CD4-positive, CD25-positive, alpha-beta regulatory T cell (primary cell): ENCODE measurements at regions not wholly inside any gene's neighbourhood (a gene's known extent, or its start where the extent isn't known, plus 50 kb on each side); places are given as distances from the start of the nearest gene placed in this dataset.

Source experiments
- ATAC-seq, 2 donors: fragments of 150-1000 bp; cut with Tn5 transposase; one replicate each; pipeline ENCODE4 v1.10.0; 2021; ENCODE audit warnings: low read depth in 2 of 2, moderate number of reproducible peaks in 2 of 2, moderate library complexity in 1 of 2
- DNase-seq, 3 donors: peaks; one replicate each; pipeline versions ENCODE4 v3.0.0 to v3.0.0-alpha.2; 2012 to 2022; ENCODE audit warnings: mixed read lengths in 1 of 3
- H3K27ac ChIP-seq: one replicate; pipeline ENCODE4 v1.7.0; 2013; ENCODE audit warnings: mild to moderate bottlenecking, low read length; ENCODE audit not compliant: insufficient read depth, poor library complexity, severe bottlenecking
- H3K27me3 ChIP-seq: one replicate; pipeline ENCODE4 v1.7.0; 2013; ENCODE audit warnings: low read length; ENCODE audit not compliant: control insufficient read depth, insufficient read depth
- H3K36me3 ChIP-seq: one replicate; pipeline ENCODE4 v1.7.0; 2013; ENCODE audit warnings: mild to moderate bottlenecking, low read length, moderate library complexity; ENCODE audit not compliant: control insufficient read depth, insufficient read depth
- H3K4me1 ChIP-seq: 2 replicates; pipeline ENCODE4 v1.7.0; 2013; ENCODE audit warnings: mild to moderate bottlenecking, low read length; ENCODE audit not compliant: insufficient read depth, control insufficient read depth, poor library complexity, severe bottlenecking
- H3K4me3 ChIP-seq: one replicate; pipeline ENCODE4 v1.7.0; 2013; ENCODE audit warnings: low read depth, mild to moderate bottlenecking, low read length, moderate library complexity
- H3K9me3 ChIP-seq, 2 experiments: 1 replicate in 1 of 2; 2 replicates in 1 of 2; pipeline ENCODE4 v1.7.0; 2013; ENCODE audit warnings: low read length in 2 of 2, mild to moderate bottlenecking in 1 of 2, moderate library complexity in 1 of 2; ENCODE audit not compliant: control insufficient read depth in 2 of 2
- H3K27ac Mint-ChIP-seq, 3 donors: one replicate each; pipeline ENCODE4 v1.8.0; 2020 to 2022; ENCODE audit warnings: mild to moderate bottlenecking in 3 of 3, mixed read lengths in 3 of 3, moderate library complexity in 2 of 3
- H3K27me3 Mint-ChIP-seq: one replicate; pipeline ENCODE4 v1.8.0; 2022; ENCODE audit warnings: mild to moderate bottlenecking, mixed read lengths
- H3K36me3 Mint-ChIP-seq: one replicate; pipeline ENCODE4 v1.8.0; 2020; ENCODE audit warnings: mixed read lengths
- H3K4me1 Mint-ChIP-seq, 4 donors: one replicate each; pipeline ENCODE4 v1.8.0; 2020 to 2022; ENCODE audit warnings: mixed read lengths in 4 of 4, mild to moderate bottlenecking in 1 of 4
- H3K4me3 Mint-ChIP-seq, 4 donors: one replicate each; pipeline ENCODE4 v1.8.0; 2020 to 2022; ENCODE audit warnings: mild to moderate bottlenecking in 4 of 4, mixed read lengths in 4 of 4, moderate library complexity in 3 of 4
- H3K9me3 Mint-ChIP-seq, 7 donors: one replicate each; pipeline ENCODE4 v1.8.0; 2020 to 2022; ENCODE audit warnings: mixed read lengths in 7 of 7, mild to moderate bottlenecking in 3 of 7, moderate library complexity in 2 of 7

DNA sequence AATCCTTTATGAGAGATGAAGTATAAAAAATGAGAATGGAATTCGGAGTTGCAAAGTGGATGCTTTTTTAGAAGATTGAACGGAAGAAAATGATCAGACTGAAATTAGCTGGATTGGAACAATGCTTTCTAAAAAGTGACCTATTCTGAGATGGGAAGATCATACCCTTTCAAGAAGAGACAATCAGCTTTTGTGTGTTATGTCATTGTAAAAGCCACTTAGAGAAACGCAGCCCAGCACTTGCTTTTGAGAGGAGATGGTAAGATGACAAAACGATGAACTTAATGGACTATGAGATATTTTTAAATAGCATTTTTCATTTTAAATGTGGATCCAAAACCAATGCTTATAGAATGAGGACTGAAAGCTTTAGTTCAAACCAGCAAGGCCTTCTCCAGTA is 871.4 kb upstream of the KLHL29 start:
- Histone ChIP-seq H3K9me3 (peaks cover 0 to 4% of the 10 kb centered on the region in 2 experiments), H3K4me3 (no peak overlapping the region), H3K27me3 (no peaks in the 10 kb centered on the region), H3K36me3 (no peaks in the 10 kb centered on the region), H3K4me1 (no peaks in the 10 kb centered on the region), H3K27ac (no peak overlapping the region)
- peaks cover 0 to 8% (median 5%) of the 10 kb centered on the region in 7 donors for H3K9me3 Mint-ChIP-seq
- no peak overlapping the region for H3K27ac Mint-ChIP-seq
- ATAC-seq, result no peak
- H3K4me1 Mint-ChIP-seq, result no peaks in the 10 kb centered on the region
- DNase-seq, result no peak
- no peaks in the 10 kb centered on the region for H3K36me3 Mint-ChIP-seq
- no peaks in the 10 kb centered on the region for H3K27me3 Mint-ChIP-seq
- no peak overlapping the region for H3K4me3 Mint-ChIP-seq

GRCh38 chr2:22517141-22517540 is 867.8 kb upstream of the KLHL29 start:
- Mint-ChIP-seq H3K27me3 (no peaks in the 10 kb centered on the region), H3K4me3 (no peak overlapping the region), H3K36me3 (no peaks in the 10 kb centered on the region), H3K4me1 (no peaks in the 10 kb centered on the region), H3K27ac (no peak overlapping the region), H3K9me3 (peaks cover 0 to 11% (median 4%) of the 10 kb centered on the region in 7 donors)
- no peak for ATAC-seq
- no peak for DNase-seq
- no peaks in the 10 kb centered on the region for H3K36me3 ChIP-seq
- no peak overlapping the region for H3K4me3 ChIP-seq
- no peaks in the 10 kb centered on the region for H3K27me3 ChIP-seq
- H3K9me3 ChIP-seq, result no peaks in the 10 kb centered on the region
- H3K27ac ChIP-seq, result no peak overlapping the region
- H3K4me1 ChIP-seq, result no peaks in the 10 kb centered on the region

DNA sequence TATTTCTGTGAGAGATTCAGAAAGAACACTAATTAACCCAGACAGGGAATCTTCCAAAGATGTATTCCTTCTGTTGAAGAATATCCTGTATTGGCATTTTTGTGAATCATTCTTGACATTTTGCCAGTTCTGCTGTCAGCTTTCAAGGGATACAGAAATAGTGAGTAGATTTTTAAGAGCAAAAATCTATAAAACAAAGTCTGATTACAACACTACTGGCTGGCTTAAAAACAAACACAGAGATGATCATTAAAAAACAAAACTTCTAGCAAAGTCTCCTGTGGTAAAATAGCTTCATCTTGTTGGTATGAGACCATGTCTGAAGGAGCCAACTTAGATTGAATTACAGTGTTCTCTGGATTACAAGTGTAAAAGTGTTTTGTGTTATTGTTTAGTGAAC is 866.3 kb upstream of the KLHL29 start:
- no peaks in the 10 kb centered on the region for H3K27me3 Mint-ChIP-seq
- no peaks in the 10 kb centered on the region for H3K4me1 Mint-ChIP-seq
- H3K27ac ChIP-seq, result no peak overlapping the region
- H3K9me3 ChIP-seq, result no peaks in the 10 kb centered on the region
- peaks cover 0 to 4% (median 2%) of the 10 kb centered on the region in 7 donors for H3K9me3 Mint-ChIP-seq
- no peak overlapping the region for H3K4me3 ChIP-seq
- H3K27ac Mint-ChIP-seq, result no peak overlapping the region
- DNase-seq (no peak), ATAC-seq (no peak)
- no peaks in the 10 kb centered on the region for H3K27me3 ChIP-seq
- H3K36me3 ChIP-seq, result no peaks in the 10 kb centered on the region
- H3K4me1 ChIP-seq, result no peaks in the 10 kb centered on the region
- no peaks in the 10 kb centered on the region for H3K36me3 Mint-ChIP-seq
- H3K4me3 Mint-ChIP-seq, result no peak overlapping the region

GRCh38 chr2:22520369-22521288 is 864.4 kb upstream of the KLHL29 start:
- DNase-seq, result no peak
- H3K9me3 Mint-ChIP-seq, result peaks cover 0 to 4% (median 2%) of the 10 kb centered on the region in 7 donors
- H3K4me3 ChIP-seq, result no peak overlapping the region
- H3K4me1 ChIP-seq, result no peaks in the 10 kb centered on the region
- H3K27ac ChIP-seq, result no peak overlapping the region
- no peaks in the 10 kb centered on the region for H3K27me3 Mint-ChIP-seq
- no peak for ATAC-seq
- H3K4me3 Mint-ChIP-seq, result no peak overlapping the region
- no peak overlapping the region for H3K27ac Mint-ChIP-seq
- H3K9me3 ChIP-seq, result no peaks in the 10 kb centered on the region
- no peaks in the 10 kb centered on the region for H3K4me1 Mint-ChIP-seq
- no peaks in the 10 kb centered on the region for H3K27me3 ChIP-seq
- H3K36me3 ChIP-seq, result no peaks in the 10 kb centered on the region
- no peaks in the 10 kb centered on the region for H3K36me3 Mint-ChIP-seq

- Mint-ChIP-seq H3K27me3 (no peaks in the 10 kb centered on the region), H3K4me1 (no peaks in the 10 kb centered on the region), H3K9me3 (peaks cover 0 to 11% (median 4%) of the 10 kb centered on the region in 7 donors), H3K27ac (no peak overlapping the region), H3K4me3 (no peak overlapping the region), H3K36me3 (no peaks in the 10 kb centered on the region)
- no peak for DNase-seq
- H3K4me1 ChIP-seq, result no peaks in the 10 kb centered on the region
- no peak for ATAC-seq
- no peaks in the 10 kb centered on the region for H3K9me3 ChIP-seq
- H3K4me3 ChIP-seq, result no peak overlapping the region
- no peaks in the 10 kb centered on the region for H3K36me3 ChIP-seq
- no peak overlapping the region for H3K27ac ChIP-seq
- H3K27me3 ChIP-seq, result no peaks in the 10 kb centered on the region
Measured at GRCh38 chr2:22521620-22522019, 863.4 kb upstream of the KLHL29 start.

DNA sequence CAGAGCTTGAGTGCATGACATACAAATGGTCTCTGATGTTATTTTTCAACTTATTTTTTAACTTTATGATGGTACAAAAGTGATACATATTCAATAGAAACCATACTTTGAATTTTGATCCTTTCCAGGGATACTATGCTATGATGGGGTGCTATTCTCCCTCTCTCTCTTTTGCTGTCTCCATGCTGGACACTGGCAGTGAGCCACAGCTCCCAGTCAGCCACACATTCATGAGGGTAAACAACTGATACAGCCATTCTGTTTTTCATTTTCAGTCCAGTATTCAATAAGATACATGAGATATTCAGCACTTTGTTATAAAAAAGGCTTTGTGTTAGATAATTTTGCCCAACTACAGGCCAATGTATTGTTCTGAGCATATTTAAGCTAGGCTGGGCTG is 859.3 kb upstream of the KLHL29 start:
- H3K4me3 ChIP-seq, result no peak overlapping the region
- no peaks in the 10 kb centered on the region for H3K36me3 ChIP-seq
- H3K27ac ChIP-seq, result no peak overlapping the region
- no peaks in the 10 kb centered on the region for H3K27me3 Mint-ChIP-seq
- DNase-seq, result no peak
- no peaks in the 10 kb centered on the region for H3K36me3 Mint-ChIP-seq
- H3K9me3 ChIP-seq, result no peaks in the 10 kb centered on the region
- no peak for ATAC-seq
- no peaks in the 10 kb centered on the region for H3K4me1 ChIP-seq
- no peak overlapping the region for H3K27ac Mint-ChIP-seq
- H3K4me1 Mint-ChIP-seq, result no peaks in the 10 kb centered on the region
- no peak overlapping the region for H3K4me3 Mint-ChIP-seq
- peaks cover 0 to 21% (median 4%) of the 10 kb centered on the region in 7 donors for H3K9me3 Mint-ChIP-seq
- no peaks in the 10 kb centered on the region for H3K27me3 ChIP-seq

DNA sequence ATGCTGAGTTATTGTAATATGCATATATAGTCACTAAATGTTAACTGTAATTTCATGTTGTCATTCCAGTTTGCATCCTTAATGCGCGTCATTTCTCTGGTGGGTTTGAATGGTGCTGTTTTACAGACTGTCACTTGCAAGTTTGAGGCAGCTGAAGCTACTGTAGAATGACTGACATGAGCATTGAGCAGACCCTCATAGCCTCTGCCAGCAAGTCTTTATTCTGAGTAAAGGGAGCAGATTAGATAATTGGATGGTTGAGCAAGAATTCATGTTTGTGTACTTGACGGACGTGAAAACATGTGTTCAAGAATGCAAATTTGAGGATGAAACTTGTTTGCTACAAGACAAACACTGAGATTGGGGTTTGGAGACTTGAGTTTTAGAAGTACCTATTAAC is 854.8 kb upstream of the KLHL29 start:
- ATAC-seq (no peak), DNase-seq (no peak)
- no peak overlapping the region for H3K4me3 ChIP-seq
- Mint-ChIP-seq H3K27ac (no peak overlapping the region), H3K9me3 (peaks cover 0 to 36% (median 7%) of the 10 kb centered on the region in 7 donors), H3K4me3 (no peak overlapping the region), H3K4me1 (no peaks in the 10 kb centered on the region), H3K27me3 (no peaks in the 10 kb centered on the region), H3K36me3 (no peaks in the 10 kb centered on the region)
- H3K27ac ChIP-seq, result no peak overlapping the region
- H3K36me3 ChIP-seq, result no peaks in the 10 kb centered on the region
- H3K9me3 ChIP-seq, result peaks cover 0 to 3% of the 10 kb centered on the region in 2 experiments
- no peaks in the 10 kb centered on the region for H3K4me1 ChIP-seq
- H3K27me3 ChIP-seq, result no peaks in the 10 kb centered on the region

GRCh38 chr2:22536133-22536532 is 848.8 kb upstream of the KLHL29 start:
- Mint-ChIP-seq H3K36me3 (no peaks in the 10 kb centered on the region), H3K27ac (no peak overlapping the region), H3K4me1 (no peaks in the 10 kb centered on the region), H3K4me3 (no peak overlapping the region), H3K27me3 (no peaks in the 10 kb centered on the region), H3K9me3 (peaks cover 0 to 17% (median 10%) of the 10 kb centered on the region in 7 donors)
- ATAC-seq (no peak), DNase-seq (no peak)
- Histone ChIP-seq H3K4me3 (no peak overlapping the region), H3K27me3 (no peaks in the 10 kb centered on the region), H3K9me3 (peaks cover 0 to 3% of the 10 kb centered on the region in 2 experiments), H3K27ac (no peak overlapping the region), H3K36me3 (no peaks in the 10 kb centered on the region), H3K4me1 (no peaks in the 10 kb centered on the region)
